ENCODE measurements at regions not wholly inside any gene's neighbourhood (a gene's known extent, or its start where the extent isn't known, plus 50 kb on each side); places are given as distances from the start of the nearest gene placed in this dataset.

GRCh38 chr10:55374060-55374459, 573.0 kb upstream of the PCDH15 start:
- no peak for DNase-seq

- DNase-seq, result no peak
Observed at GRCh38 chr10:55369670-55370420, 568.8 kb upstream of the PCDH15 start.

GRCh38 chr10:55368467-55368866, 567.4 kb upstream of the PCDH15 start:
- no peak for DNase-seq

GRCh38 chr10:55367555-55367954, 566.5 kb upstream of the PCDH15 start:
- no peak for DNase-seq

- no peak for DNase-seq
Observed at GRCh38 chr10:55358539-55358938, 557.5 kb upstream of the PCDH15 start.

- DNase-seq, result no peak
Observed at GRCh38 chr10:55353414-55353813, 552.4 kb upstream of the PCDH15 start.

GRCh38 chr10:55351431-55351830, 550.4 kb upstream of the PCDH15 start:
- no peak for DNase-seq

- no peak for DNase-seq
Observed at GRCh38 chr10:55348534-55348933, 547.5 kb upstream of the PCDH15 start.

- DNase-seq, result no peak
Observed at GRCh38 chr10:55330486-55330885, 529.5 kb upstream of the PCDH15 start.

- DNase-seq, result no peak
Observed at GRCh38 chr10:55329796-55330195, 528.8 kb upstream of the PCDH15 start.

- no peak for DNase-seq
Observed at GRCh38 chr10:55320187-55320700, 519.2 kb upstream of the PCDH15 start.

- no peak for DNase-seq
Observed at GRCh38 chr10:55311848-55312635, 511.0 kb upstream of the PCDH15 start.

- no peak for DNase-seq
Observed at GRCh38 chr10:55310143-55310542, 509.1 kb upstream of the PCDH15 start.

- no peak for DNase-seq
Observed at GRCh38 chr10:55305285-55305684, 504.3 kb upstream of the PCDH15 start.

GRCh38 chr10:55287346-55287745, 486.3 kb upstream of the PCDH15 start:
- no peak for DNase-seq

- DNase-seq, result no peak
Observed at GRCh38 chr10:55283031-55283430, 482.0 kb upstream of the PCDH15 start.

- no peak for DNase-seq
Observed at GRCh38 chr10:55280696-55281095, 479.7 kb upstream of the PCDH15 start.

GRCh38 chr10:55277549-55277948, 476.5 kb upstream of the PCDH15 start:
- no peak for DNase-seq

- no peak for DNase-seq
Observed at GRCh38 chr10:55274367-55274766, 473.3 kb upstream of the PCDH15 start.

GRCh38 chr10:55273946-55274345, 472.9 kb upstream of the PCDH15 start:
- DNase-seq, result no peak

- no peak for DNase-seq
Observed at GRCh38 chr10:55272886-55273285, 471.9 kb upstream of the PCDH15 start.

- no peak for DNase-seq
Observed at GRCh38 chr10:55266797-55267196, 465.8 kb upstream of the PCDH15 start.

GRCh38 chr10:55263327-55263726, 462.3 kb upstream of the PCDH15 start:
- DNase-seq, result no peak
